COLO668 (cell line): ENCODE measurements at regions not wholly inside any gene's neighbourhood (a gene's known extent, or its start where the extent isn't known, plus 50 kb on each side); places are given as distances from the start of the nearest gene placed in this dataset.

Experiments
- DNase-seq: peaks from one replicate; lab custom pipeline; 2025; ENCODE audit not compliant: unreplicated experiment; lab: John Stamatoyannopoulos, UW

- DNase-seq: no peak
These were observed 708.5 kb upstream of the ID4 start for GRCh38 chr6:19128701-19129100.

GRCh38 chr6:19135706-19136105 is 701.5 kb upstream of the ID4 start:
- DNase-seq: no peak

GRCh38 chr6:19137505-19137904 is 699.7 kb upstream of the ID4 start:
- DNase-seq: no peak

GRCh38 chr6:19142275-19142674 is 694.9 kb upstream of the ID4 start:
- DNase-seq: no peak

- no peak for DNase-seq
These were observed 686.9 kb upstream of the ID4 start for GRCh38 chr6:19150307-19150706.

GRCh38 chr6:19153270-19153980 is 683.7 kb upstream of the ID4 start:
- DNase-seq: no peak

GRCh38 chr6:19153981-19154295 is 683.2 kb upstream of the ID4 start:
- no peak for DNase-seq

GRCh38 chr6:19156443-19156842 is 680.7 kb upstream of the ID4 start:
- DNase-seq: no peak

GRCh38 chr6:19157486-19157885 is 679.7 kb upstream of the ID4 start:
- DNase-seq: no peak

- no peak for DNase-seq
These were observed 678.6 kb upstream of the ID4 start for GRCh38 chr6:19158586-19158985.

- no peak for DNase-seq
These were observed 678.1 kb upstream of the ID4 start for GRCh38 chr6:19159089-19159488.

GRCh38 chr6:19159561-19159960 is 677.6 kb upstream of the ID4 start:
- DNase-seq: no peak

- DNase-seq: no peak
These were observed 677.0 kb upstream of the ID4 start for GRCh38 chr6:19160081-19160730.

- DNase-seq: no peak
These were observed 669.9 kb upstream of the ID4 start for GRCh38 chr6:19167251-19167650.

GRCh38 chr6:19169366-19169765 is 667.8 kb upstream of the ID4 start:
- no peak for DNase-seq

- no peak for DNase-seq
These were observed 662.1 kb upstream of the ID4 start for GRCh38 chr6:19175023-19175422.

GRCh38 chr6:19180348-19181072 is 656.7 kb upstream of the ID4 start:
- DNase-seq: no peak

GRCh38 chr6:19181211-19181610 is 656.0 kb upstream of the ID4 start:
- DNase-seq: no peak

GRCh38 chr6:19193624-19194023 is 643.5 kb upstream of the ID4 start:
- DNase-seq: no peak

- DNase-seq: no peak
These were observed 632.7 kb upstream of the ID4 start for GRCh38 chr6:19204445-19204844.

GRCh38 chr6:19205076-19205475 is 632.1 kb upstream of the ID4 start:
- no peak for DNase-seq

- no peak for DNase-seq
These were observed 628.0 kb upstream of the ID4 start for GRCh38 chr6:19209202-19209601.
